ENCODE measurements at regions not wholly inside any gene's neighbourhood (a gene's known extent, or its start where the extent isn't known, plus 50 kb on each side); places are given as distances from the start of the nearest gene placed in this dataset.

DNA sequence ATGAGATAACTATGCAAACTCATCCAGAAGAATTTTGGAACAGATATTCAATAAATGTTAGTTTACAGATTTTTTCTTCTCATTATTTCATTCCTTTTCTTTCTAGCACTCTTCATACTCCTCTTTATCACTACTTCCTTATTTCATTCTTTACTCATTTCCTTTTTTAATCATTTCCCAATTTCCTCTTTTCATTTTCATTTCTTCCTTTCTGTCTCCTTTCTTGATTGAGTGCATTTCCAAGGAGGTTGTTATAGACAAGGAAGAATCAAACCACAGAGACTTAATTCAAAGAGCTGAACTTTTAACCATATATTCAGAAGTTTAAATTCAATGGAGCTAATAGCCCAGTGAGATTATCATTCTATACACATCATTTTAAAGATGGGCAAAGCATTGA, 600.7 kb downstream of the ARAP2 start:
- DNase-seq = no peak
- no peak overlapping the region for H3K4me3 ChIP-seq
- H3K36me3 ChIP-seq (ENCODE audit: low read depth, missing control alignments) = no peaks in the 10 kb centered on the region
- no peak overlapping the region for H3K27ac ChIP-seq
- no peaks in the 10 kb centered on the region for H3K9me3 ChIP-seq
- H3K27me3 ChIP-seq = no peaks in the 10 kb centered on the region
- H3K4me1 ChIP-seq = no peaks in the 10 kb centered on the region
- TF ChIP-seq, protein P1, sequence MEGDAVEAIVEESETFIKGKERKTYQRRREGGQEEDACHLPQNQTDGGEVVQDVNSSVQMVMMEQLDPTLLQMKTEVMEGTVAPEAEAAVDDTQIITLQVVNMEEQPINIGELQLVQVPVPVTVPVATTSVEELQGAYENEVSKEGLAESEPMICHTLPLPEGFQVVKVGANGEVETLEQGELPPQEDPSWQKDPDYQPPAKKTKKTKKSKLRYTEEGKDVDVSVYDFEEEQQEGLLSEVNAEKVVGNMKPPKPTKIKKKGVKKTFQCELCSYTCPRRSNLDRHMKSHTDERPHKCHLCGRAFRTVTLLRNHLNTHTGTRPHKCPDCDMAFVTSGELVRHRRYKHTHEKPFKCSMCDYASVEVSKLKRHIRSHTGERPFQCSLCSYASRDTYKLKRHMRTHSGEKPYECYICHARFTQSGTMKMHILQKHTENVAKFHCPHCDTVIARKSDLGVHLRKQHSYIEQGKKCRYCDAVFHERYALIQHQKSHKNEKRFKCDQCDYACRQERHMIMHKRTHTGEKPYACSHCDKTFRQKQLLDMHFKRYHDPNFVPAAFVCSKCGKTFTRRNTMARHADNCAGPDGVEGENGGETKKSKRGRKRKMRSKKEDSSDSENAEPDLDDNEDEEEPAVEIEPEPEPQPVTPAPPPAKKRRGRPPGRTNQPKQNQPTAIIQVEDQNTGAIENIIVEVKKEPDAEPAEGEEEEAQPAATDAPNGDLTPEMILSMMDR (IDR thresholded peaks at IDR 0.05) = no peak
- TF ChIP-seq POLR2A (IDR thresholded peaks at IDR 0.05) = no peak
- intact Hi-C loops (cut with DNase I; ENCODE audit: low total_unique reads) = no loop called here

DNA sequence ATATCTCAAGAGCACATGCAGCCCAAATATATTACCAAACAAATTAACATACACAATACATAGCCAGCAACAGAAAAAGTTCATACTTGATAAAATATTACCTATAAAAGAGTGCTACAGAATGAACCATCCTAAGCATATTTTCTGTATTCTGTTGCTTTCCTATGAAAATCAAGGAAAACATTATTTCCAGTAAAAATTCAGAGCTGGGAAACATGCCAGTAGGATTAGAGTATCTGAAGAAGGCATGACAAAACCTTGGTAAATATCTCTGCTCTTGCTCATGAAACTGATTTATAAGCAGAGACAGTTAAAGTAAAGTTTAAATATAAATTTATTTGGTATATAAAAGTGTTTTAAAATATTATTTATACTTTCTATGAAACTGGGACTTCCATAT, 599.7 kb downstream of the ARAP2 start:
- Histone ChIP-seq H3K36me3 (ENCODE audit: low read depth, missing control alignments) (no peaks in the 10 kb centered on the region), H3K9me3 (no peaks in the 10 kb centered on the region), H3K4me3 (no peak overlapping the region), H3K27ac (no peak overlapping the region), H3K4me1 (no peaks in the 10 kb centered on the region), H3K27me3 (no peaks in the 10 kb centered on the region)
- intact Hi-C loops (cut with DNase I; ENCODE audit: low total_unique reads) = no loop called here
- DNase-seq = no peak
- no peak for TF ChIP-seq POLR2A (IDR thresholded peaks at IDR 0.05)
- TF ChIP-seq, protein P1 (IDR thresholded peaks at IDR 0.05) = no peak

DNA sequence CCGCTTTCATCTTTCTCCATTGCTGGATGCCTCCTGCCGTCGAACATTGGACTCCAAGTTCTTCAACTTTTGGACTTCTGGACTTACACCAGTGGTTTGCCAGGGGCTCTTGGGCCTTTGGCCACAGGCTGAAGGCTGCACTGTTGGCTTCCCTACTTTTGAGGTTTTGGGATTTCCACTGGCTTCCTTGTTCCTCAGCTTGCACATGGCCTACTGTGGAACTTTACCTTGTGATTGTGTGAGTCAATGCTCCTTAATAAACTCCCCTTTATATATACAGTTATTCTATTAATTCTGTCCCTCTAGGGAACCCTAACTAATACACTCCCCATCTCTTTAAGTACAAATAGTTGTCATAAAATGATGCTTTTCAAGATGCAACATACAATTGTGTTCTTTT, 595.3 kb downstream of the ARAP2 start:
- H3K4me1 ChIP-seq = no peaks in the 10 kb centered on the region
- no peak for DNase-seq
- no peaks in the 10 kb centered on the region for H3K27me3 ChIP-seq
- no peaks in the 10 kb centered on the region for H3K36me3 ChIP-seq (ENCODE audit: low read depth, missing control alignments)
- H3K27ac ChIP-seq = no peak overlapping the region
- no peak for TF ChIP-seq POLR2A (IDR thresholded peaks at IDR 0.05)
- TF ChIP-seq, protein P1 (IDR thresholded peaks at IDR 0.05) = no peak
- H3K4me3 ChIP-seq = no peak overlapping the region
- 97% methylated on average over 3 of the region's 3 CpGs for WGBS, 2 donors
- no peaks in the 10 kb centered on the region for H3K9me3 ChIP-seq
- intact Hi-C loops (cut with DNase I; ENCODE audit: low total_unique reads) = no loop called here

DNA sequence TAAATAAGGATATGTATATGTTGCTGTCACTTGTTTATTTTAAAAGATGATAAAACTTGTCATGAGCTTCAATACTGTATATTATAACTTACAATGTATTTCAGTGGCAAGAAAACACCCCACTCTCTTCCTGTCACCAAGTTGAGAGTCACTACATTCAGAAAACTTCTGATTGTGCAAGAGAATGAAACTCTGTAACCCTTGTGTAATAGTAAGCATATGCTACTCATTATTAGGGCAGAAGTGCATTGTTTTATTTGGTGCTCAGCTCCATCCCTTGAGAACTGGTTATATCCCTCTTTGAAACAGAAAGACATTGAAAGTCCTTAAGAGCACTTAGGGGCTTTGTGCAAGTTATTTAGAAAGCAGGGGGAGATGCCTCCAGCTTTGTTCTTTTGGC, 594.5 kb downstream of the ARAP2 start:
- Histone ChIP-seq H3K4me3 (no peak overlapping the region), H3K4me1 (no peaks in the 10 kb centered on the region), H3K27me3 (no peaks in the 10 kb centered on the region), H3K36me3 (ENCODE audit: low read depth, missing control alignments) (no peaks in the 10 kb centered on the region), H3K9me3 (no peaks in the 10 kb centered on the region), H3K27ac (no peak overlapping the region)
- TF ChIP-seq, protein P1 (IDR thresholded peaks at IDR 0.05) = no peak
- TF ChIP-seq POLR2A (IDR thresholded peaks at IDR 0.05) = no peak
- DNase-seq = no peak
- intact Hi-C loops (cut with DNase I; ENCODE audit: low total_unique reads) = no loop called here

DNA sequence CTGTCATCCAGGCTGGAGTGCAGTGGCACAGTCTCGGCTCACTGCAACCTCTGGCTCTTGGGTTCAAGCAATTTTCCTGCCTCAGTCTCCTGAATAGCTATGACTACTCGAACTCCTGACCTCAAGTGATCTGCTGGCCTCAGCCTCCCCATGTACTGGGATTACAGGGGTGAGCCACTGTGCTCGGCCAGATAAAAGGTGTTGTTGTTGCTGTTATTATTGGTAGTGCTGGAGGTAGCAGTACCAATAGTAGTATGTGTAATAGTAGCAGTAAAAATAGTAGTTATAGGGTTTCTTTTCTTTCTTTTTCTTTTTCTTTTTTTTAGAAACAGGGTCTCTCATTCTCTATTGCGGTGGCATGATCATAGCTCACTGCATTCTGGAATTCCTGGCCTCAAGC, 592.1 kb downstream of the ARAP2 start:
- TF ChIP-seq POLR2A (IDR thresholded peaks at IDR 0.05) = no peak
- TF ChIP-seq, protein P1 (IDR thresholded peaks at IDR 0.05) = no peak
- no peak for DNase-seq
- no peaks in the 10 kb centered on the region for H3K9me3 ChIP-seq
- intact Hi-C loops (cut with DNase I; ENCODE audit: low total_unique reads) = no loop called here
- WGBS, 2 donors = 78 to 91% methylated on average over 4 of the region's 4 CpGs
- no peaks in the 10 kb centered on the region for H3K27me3 ChIP-seq
- no peaks in the 10 kb centered on the region for H3K4me1 ChIP-seq
- H3K27ac ChIP-seq = no peak overlapping the region
- no peak overlapping the region for H3K4me3 ChIP-seq
- no peaks in the 10 kb centered on the region for H3K36me3 ChIP-seq (ENCODE audit: low read depth, missing control alignments)
